AG20443 (cell line): ENCODE measurements at regions not wholly inside any gene's neighbourhood (a gene's known extent, or its start where the extent isn't known, plus 50 kb on each side); places are given as distances from the start of the nearest gene placed in this dataset.
A peak's percentile ranks its signal among the peaks of the same experiment; 100 is the strongest.
"Not testable (repeated sequence)": the region's sequence is repeated elsewhere in the genome, so short reads cannot be mapped to it uniquely, and the experiment has no call there.

Source experiments
- DNase-seq: peaks from one replicate; pipeline ENCODE4 v3.0.0; 2012; ENCODE audit warnings: low spot score, mixed read lengths

DNA sequence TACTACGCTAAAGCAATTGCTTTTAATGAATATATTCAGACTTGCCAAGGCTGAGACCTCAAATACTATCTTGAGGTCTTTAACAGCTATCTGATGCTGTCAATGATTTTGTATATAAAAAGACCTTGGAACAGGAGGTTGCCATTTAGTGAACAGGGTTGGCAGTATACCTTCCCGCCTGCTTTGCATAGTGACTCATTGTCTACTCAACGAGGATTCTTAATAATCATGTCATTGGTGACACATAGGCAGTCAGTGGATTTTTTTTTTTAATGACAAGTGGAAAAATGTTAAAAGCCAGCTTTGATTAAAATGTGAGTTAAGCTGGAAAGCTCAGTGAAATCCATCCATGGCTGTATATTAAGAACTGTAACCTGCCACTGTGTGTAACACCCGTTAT, 164.0 kb downstream of the ASMT start:
- no peak for DNase-seq

- no peak for DNase-seq
Measured at GRCh38 chrX:1779626-1780025, 164.8 kb downstream of the ASMT start.

DNA sequence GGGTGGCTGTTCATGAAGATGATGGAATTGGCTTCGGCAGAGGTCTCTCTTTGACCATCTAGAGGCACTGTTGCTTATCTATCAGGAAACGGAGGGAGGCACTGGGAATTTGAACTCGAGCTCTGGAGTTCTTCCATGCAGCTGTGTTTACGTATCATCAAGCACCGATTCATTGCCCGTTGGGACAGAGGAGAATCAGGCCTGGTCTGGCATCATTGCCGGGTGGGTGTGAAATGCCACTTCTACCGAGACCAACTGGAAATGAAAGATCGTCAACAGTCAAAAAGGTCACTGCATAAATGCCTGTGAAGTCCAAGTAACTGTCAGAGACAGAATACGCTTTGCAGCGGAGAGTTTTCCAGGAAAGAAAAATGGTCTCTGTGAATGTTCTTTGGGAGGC, 166.9 kb downstream of the ASMT start:
- no peak for DNase-seq

GRCh38 chrX:1784773-1785172, 169.9 kb downstream of the ASMT start:
- no peak for DNase-seq

- no peak for DNase-seq
Measured at GRCh38 chrX:1788300-1788911, 173.5 kb downstream of the ASMT start.

DNA sequence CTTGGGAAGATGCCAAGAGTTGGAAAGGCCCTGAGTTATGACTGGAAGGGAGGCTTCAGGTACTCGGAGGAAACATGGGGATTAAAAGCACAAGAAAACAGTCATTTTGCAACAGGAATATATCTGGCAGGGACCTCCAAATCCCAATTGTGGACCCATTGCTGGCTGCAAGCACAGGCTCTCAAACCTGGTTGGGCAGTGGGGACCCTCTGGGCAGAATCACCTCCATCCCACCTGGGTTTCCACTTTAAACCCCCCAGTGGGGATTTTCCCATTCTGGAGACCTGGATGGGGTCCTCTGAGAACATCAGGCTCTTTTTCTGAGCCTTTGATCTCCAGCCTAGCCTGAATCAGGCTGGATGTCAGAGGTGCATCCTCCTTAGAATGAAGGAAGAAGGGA, 177.8 kb downstream of the ASMT start:
- no peak for DNase-seq

- no peak for DNase-seq
Measured at GRCh38 chrX:1794586-1794985, 179.7 kb downstream of the ASMT start.

DNA sequence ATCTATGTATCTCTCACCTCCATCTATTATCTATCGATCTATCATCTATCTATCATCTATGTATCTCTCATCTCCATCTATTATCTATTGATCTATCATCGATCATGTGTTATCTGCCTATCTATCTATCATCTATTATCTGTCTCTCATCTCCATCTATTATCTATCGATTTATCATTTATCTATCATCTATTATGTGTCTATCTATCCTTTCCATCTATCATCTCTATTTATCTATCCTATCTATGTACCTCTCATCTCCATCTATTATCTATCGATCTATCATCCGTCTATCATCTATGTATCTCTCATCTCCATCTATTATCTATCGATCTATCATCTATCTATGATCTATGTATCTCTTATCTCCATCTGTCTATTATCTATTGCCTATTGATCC, 188.1 kb downstream of the ASMT start:
- no peak for DNase-seq

GRCh38 chrX:1803741-1804140, 188.9 kb downstream of the ASMT start:
- no peak for DNase-seq

- peak; percentile 22 for DNase-seq
Measured at GRCh38 chrX:1807301-1807731, 192.5 kb downstream of the ASMT start.

DNA sequence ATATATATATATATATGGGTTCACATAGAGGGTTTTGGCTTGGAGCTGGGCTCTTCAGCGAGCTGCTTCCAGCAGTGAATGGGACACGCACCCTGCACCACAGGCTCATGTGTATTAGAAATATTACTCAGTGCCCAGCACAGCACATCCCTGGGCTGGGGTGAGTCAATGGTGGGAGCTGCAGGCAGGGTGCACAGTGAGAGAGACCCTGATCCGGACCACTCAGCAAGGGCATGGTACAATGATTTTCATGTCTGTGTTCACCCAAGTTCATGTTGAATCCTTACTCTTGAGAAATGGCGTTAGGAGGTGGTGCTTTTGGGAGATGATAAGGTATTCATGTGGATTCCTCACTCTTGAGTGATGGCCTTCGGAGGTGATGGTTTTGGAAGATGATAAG, 194.7 kb downstream of the ASMT start:
- DNase-seq = no peak

DNA sequence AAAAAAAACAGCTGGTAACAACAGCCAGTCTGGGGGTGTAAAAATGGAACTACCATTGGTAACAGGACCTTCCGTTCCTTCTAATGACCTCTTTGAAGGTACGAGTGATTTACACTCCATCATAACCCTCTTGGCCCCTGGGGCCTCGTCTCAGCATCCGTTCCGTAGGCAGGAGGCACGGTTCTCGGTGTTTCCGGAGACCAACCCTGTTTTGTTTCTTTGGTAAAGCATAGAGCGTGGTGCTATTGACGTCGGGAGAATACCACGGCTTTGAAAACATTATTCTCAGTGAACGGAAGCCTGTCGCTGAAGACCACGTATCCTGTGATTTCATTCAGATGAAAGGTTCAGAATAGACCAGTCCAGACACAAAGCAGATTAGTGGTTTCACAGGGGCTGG, 198.9 kb downstream of the ASMT start:
- DNase-seq = no peak

DNA sequence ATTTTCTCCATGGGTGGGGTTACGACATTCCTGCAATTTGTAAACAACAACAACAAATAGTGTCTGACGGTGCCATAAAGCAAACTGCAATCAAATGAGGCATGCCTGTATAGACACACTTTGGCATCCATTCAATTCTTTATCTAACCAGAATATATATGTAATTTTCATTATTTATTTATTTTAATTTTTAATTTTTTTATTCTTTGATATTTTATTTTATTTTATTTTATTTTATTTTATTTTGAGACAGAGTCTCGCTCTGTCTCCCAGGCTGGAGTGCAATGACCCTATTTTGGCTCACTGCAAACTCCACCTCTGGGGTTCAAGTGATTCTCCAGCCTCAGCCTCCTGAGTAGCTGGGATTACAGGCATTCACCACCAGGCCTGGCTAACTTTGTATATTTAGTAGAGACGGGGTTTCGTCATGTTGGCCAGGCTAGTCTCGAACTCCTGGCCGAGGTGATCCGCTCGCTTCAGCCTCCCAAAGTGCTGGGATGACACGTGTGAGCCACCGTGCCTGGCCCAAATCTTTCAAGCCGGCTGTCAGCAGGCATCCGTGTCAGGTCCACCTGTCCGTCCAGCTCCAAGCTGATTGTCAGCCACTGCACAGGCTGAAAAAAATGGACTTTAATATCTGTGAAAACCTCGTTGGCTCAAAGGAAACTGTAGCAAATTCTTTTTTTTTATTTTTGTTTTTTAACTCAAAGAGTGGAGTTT, 200.8 kb downstream of the ASMT start:
- DNase-seq = no peak

DNA sequence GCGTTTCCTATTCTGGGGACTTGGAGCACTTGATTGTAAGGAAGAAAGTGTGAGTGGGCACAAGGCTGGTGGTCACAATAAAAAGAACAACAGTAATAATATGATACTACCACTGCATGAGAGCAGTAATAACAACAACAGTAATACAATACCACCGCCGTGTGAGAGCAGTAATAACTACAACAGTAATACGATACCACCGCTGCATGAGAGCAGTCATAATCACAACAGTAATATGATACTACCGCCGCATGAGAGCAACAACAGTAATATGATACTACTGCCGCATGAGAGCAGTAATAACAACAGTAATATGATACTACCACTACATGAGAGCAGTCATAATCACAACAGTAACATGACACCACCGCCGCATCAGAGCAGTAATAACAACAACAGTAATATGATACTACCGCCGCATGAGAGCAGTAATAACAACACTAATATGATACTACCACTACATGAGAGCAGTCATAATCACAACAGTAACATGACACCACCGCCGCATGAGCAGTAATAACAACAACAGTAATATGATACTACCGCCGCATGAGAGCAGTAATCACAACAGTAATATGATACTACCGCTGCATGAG, 201.6 kb downstream of the ASMT start:
- not testable (repeated sequence) for DNase-seq

GRCh38 chrX:1821846-1822245, 207.0 kb downstream of the ASMT start:
- no peak for DNase-seq

GRCh38 chrX:1824855-1825254, 210.0 kb downstream of the ASMT start:
- no peak for DNase-seq

- DNase-seq = no peak
Measured at GRCh38 chrX:1833656-1834360, 218.9 kb downstream of the ASMT start.

DNA sequence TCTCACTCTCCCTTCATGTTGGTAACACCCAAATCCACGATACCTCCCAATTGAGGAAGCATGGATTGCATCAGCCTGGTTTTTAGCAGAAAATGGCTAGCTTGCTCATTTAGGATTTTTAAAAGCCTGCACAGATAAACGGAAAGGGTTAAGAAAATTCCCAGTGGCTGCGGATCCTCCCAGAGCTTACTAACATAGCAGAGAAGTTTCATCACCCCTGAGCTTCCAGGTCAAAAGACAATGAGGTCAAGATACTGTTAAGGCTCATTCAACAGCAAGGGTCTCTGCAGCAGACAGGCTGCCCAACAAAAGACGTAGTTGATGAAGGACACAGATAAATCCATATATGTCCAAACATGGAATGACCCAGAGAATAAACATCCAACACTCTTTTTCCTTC, 220.2 kb downstream of the ASMT start:
- no peak for DNase-seq

DNA sequence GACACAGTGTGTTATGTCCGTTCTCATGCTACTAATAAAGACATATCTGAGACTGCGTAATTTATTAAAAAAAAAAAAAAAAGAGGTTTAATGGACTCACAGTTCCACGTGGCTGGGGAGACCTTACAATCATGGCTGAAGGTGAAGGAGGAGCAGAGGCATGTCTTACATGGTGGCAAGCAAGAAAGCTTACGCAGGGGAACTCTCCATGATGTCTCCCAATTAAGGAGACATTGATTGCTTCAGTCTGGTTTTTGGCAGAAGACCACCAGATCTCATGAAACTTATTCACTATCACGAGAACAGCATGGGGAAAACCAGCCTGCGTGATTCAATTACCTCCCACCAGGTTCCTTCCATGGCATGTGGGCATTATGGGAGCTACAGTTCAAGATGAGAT, 221.8 kb downstream of the ASMT start:
- no peak for DNase-seq

GRCh38 chrX:1841746-1842145, 226.9 kb downstream of the ASMT start:
- no peak for DNase-seq

DNA sequence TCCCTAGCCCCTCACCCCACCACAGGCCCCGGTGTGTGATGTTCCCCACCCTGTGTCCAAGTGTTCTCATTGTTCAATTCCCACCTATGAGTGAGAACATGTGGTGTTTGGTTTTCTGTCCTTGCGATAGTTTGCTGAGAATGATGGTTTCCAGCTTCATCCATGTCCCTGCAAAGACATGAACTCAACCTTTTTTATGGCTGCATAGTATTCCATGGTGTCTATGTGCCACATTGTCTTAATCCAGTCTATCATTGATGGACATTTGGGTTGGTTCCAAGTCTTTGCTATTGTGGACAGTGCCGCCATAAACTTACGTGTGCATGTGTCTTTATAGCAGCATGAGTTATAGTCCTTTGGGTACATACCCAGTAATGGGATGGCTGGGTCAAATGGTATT, 232.1 kb downstream of the ASMT start:
- DNase-seq = not testable (repeated sequence)

DNA sequence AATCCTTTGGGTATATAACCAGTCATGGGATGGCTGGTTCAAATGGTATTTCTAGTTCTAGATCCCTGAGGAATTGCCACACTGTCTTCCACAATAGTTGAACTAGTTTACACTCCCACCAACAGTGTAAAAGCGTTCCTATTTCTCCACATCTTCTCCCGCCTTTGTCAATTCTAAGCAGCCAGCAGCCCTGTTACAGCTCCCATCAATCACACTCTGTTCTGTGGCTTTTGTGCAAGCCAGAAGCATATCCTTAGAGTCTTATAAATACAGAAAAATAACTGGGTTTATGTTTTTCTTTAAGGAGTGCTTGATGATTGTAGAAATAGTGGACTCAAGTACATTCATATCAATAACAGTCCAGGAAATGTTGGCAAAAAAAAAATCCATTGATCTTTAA, 232.9 kb downstream of the ASMT start:
- not testable (repeated sequence) for DNase-seq

DNA sequence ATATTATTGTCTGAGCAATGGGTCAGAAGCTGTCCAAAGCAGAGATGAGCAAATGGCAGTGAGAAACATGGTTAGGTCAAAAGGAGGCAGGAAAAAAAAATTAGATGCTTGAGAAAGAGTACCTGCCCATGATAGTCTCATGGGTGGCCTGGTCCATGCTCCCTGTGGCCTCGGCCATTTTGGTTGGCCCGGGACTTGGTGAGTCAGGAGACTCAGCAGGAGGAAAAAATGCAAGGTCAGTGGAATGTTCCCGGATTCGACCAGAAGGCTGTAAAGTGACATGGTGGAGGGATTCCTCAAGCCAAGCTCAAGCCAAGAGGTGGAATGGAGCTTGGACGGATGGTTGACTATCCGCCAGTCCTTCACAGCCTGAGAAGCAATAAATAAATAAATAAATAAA, 236.7 kb downstream of the ASMT start:
- no peak for DNase-seq
